ENCODE measurements at regions not wholly inside any gene's neighbourhood (a gene's known extent, or its start where the extent isn't known, plus 50 kb on each side); places are given as distances from the start of the nearest gene placed in this dataset.

- ATAC-seq (no peak), FAIRE-seq (no peak)
- POLR2A ChIA-PET = no interaction called here
These were observed 162.2 kb upstream of the LHX8 start for GRCh38 chr1:74971982-74972381.

More at GRCh38 chr1:74971982-74972381, 162.2 kb upstream of the LHX8 start:
- ChIA-PET SMC1A (ENCODE audit: uncharacterized antibody, unreplicated experiment) (no interaction called here), CTCF (no interaction called here), RAD21 (ENCODE audit: unreplicated experiment) (no interaction called here)
- no peaks in the 10 kb centered on the region for H4K20me1 ChIP-seq (ENCODE audit: control insufficient read depth, insufficient read depth)
- H3K9me3 ChIP-seq (replicated peaks; ENCODE audit: control insufficient read depth, insufficient read depth, low read length) = no peaks in the 10 kb centered on the region
- H3K79me2 ChIP-seq (ENCODE audit: control insufficient read depth, insufficient read depth, low read length) = no peaks in the 10 kb centered on the region
- no peak overlapping the region for H3K4me3 ChIP-seq
- H3K36me3 ChIP-seq (ENCODE audit: control insufficient read depth in 2 of 2, insufficient read depth in 2 of 2, low read length in 1 of 2) = no peaks in the 10 kb centered on the region
- no peak overlapping the region for H3K4me2 ChIP-seq (ENCODE audit: control insufficient read depth, insufficient read depth)
- H3K4me1 ChIP-seq (ENCODE audit: control insufficient read depth, insufficient read depth, low read length) = no peaks in the 10 kb centered on the region
- WGBS (ENCODE audit: insufficient coverage, insufficient replicate concordance, low lambda C conversion rate, missing lambda C conversion rate) = 0% methylated on average over 2 of the region's 2 CpGs
- no peak overlapping the region for H3K9ac ChIP-seq (ENCODE audit: control insufficient read depth, insufficient read depth, low read length)
- intact Hi-C loops (cut with micrococcal nuclease; ENCODE audit: unreplicated experiment) = no loop called here
- in situ Hi-C loops (cut with MboI) = no loop called here
- H2AFZ ChIP-seq (ENCODE audit: control insufficient read depth, low read depth, low read length) = no peak overlapping the region
- BruUV-seq (replicated peaks) = no TSS peak
- H3K27me3 ChIP-seq (replicated peaks in 1 of 2; ENCODE audit: control insufficient read depth in 2 of 2, insufficient read depth in 2 of 2, low read length in 1 of 2) = no peaks in the 10 kb centered on the region
- no peak overlapping the region for H3K27ac ChIP-seq (ENCODE audit: control insufficient read depth, insufficient read depth)
- no peak for DNase-seq (ENCODE audit: low read depth, low spot score)
- TF ChIP-seq PAX5 (IDR thresholded peaks at IDR 0.05; ENCODE audit: borderline replicate concordance, low read depth, low read length) = no peak
- no peak for TF ChIP-seq PRDM15 (CRISPR knock-in tag; IDR thresholded peaks at IDR 0.05)
- TF ChIP-seq, protein P1, sequence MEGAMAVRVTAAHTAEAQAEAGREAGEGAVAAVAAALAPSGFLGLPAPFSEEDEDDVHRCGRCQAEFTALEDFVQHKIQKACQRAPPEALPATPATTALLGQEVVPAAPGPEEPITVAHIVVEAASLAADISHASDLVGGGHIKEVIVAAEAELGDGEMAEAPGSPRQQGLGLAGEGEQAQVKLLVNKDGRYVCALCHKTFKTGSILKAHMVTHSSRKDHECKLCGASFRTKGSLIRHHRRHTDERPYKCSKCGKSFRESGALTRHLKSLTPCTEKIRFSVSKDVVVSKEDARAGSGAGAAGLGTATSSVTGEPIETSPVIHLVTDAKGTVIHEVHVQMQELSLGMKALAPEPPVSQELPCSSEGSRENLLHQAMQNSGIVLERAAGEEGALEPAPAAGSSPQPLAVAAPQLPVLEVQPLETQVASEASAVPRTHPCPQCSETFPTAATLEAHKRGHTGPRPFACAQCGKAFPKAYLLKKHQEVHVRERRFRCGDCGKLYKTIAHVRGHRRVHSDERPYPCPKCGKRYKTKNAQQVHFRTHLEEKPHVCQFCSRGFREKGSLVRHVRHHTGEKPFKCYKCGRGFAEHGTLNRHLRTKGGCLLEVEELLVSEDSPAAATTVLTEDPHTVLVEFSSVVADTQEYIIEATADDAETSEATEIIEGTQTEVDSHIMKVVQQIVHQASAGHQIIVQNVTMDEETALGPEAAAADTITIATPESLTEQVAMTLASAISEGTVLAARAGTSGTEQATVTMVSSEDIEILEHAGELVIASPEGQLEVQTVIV (IDR thresholded peaks at IDR 0.05; ENCODE audit: borderline replicate concordance, partially characterized antibody) = no peak
- no peak for TF ChIP-seq CHD2 (IDR thresholded peaks at IDR 0.05; ENCODE audit: borderline replicate concordance, low read depth, low read length)
- TF ChIP-seq, protein P2, sequence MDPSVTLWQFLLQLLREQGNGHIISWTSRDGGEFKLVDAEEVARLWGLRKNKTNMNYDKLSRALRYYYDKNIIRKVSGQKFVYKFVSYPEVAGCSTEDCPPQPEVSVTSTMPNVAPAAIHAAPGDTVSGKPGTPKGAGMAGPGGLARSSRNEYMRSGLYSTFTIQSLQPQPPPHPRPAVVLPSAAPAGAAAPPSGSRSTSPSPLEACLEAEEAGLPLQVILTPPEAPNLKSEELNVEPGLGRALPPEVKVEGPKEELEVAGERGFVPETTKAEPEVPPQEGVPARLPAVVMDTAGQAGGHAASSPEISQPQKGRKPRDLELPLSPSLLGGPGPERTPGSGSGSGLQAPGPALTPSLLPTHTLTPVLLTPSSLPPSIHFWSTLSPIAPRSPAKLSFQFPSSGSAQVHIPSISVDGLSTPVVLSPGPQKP (IDR thresholded peaks at IDR 0.05; ENCODE audit: low read depth, low read length) = no peak
- no peak for TF ChIP-seq PKNOX1 (IDR thresholded peaks at IDR 0.05)
- no peak for TF ChIP-seq ASH2L (IDR thresholded peaks at IDR 0.05; ENCODE audit: borderline replicate concordance, low read depth)

Data from GM12878 (cell line).